ENCODE measurements at regions not wholly inside any gene's neighbourhood (a gene's known extent, or its start where the extent isn't known, plus 50 kb on each side); places are given as distances from the start of the nearest gene placed in this dataset.

DNA sequence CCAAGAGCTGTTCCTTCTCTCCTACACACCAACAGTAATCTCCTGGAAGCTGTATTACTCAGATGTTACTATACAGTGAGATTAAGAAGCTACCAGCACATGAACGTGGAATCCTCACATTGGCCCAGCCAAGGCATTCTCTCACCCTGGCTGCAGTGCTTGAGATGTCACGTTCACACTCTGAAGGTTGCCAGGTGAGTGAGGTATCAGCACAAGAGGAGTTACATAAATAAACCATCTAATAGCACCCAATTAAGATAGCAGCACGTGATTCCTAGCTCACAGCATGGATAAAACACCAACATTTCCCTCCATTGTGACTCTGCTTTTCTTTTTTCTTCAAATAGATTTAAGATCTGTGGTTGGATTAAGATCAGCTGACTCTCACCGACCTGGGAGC lies 182.8 kb downstream of the PLPP3 start:
- ATAC-seq = no peak
- H3K4me1 Mint-ChIP-seq = peaks cover 11% of the 10 kb centered on the region
- no peaks in the 10 kb centered on the region; the same call in 1 of the 2 replicates for H3K27me3 Mint-ChIP-seq (ENCODE audit: low read depth)
- H3K9me3 Mint-ChIP-seq = 0 out of 2 replicates have a peak, but pooled peaks cover 4% of the 10 kb centered on the region
- ChIA-PET POLR2A (no interaction called here), CTCF (interaction anchor here (0.7 kb wide), 1 partner anchor 528 kb away, joined by 3 read pairs; no protein-coding TSS in a partner anchor)
- no peaks in the 10 kb centered on the region for H3K36me3 Mint-ChIP-seq
- TF ChIP-seq ZNF671 (CRISPR knock-in tag; IDR thresholded peaks at IDR 0.05) = no peak
- TF ChIP-seq, protein P1, sequence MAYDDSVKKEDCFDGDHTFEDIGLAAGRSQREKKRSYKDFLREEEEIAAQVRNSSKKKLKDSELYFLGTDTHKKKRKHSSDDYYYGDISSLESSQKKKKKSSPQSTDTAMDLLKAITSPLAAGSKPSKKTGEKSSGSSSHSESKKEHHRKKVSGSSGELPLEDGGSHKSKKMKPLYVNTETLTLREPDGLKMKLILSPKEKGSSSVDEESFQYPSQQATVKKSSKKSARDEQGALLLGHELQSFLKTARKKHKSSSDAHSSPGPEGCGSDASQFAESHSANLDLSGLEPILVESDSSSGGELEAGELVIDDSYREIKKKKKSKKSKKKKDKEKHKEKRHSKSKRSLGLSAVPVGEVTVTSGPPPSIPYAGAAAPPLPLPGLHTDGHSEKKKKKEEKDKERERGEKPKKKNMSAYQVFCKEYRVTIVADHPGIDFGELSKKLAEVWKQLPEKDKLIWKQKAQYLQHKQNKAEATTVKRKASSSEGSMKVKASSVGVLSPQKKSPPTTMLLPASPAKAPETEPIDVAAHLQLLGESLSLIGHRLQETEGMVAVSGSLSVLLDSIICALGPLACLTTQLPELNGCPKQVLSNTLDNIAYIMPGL (CRISPR knock-in tag; IDR thresholded peaks at IDR 0.05) = no peak
- TF ChIP-seq ETV6 (CRISPR knock-in tag; IDR thresholded peaks at IDR 0.05) = no peak
- no peak for TF ChIP-seq ZNF121 (CRISPR knock-in tag; IDR thresholded peaks at IDR 0.05)
- no peak for TF ChIP-seq ATF1 (CRISPR knock-in tag; IDR thresholded peaks at IDR 0.05)
- TF ChIP-seq TCF7 (CRISPR knock-in tag; IDR thresholded peaks at IDR 0.05; ENCODE audit: low read depth) = no peak
- TF ChIP-seq FOXJ3 (CRISPR knock-in tag; IDR thresholded peaks at IDR 0.05; ENCODE audit: borderline replicate concordance) = no peak
- TF ChIP-seq, protein P2, sequence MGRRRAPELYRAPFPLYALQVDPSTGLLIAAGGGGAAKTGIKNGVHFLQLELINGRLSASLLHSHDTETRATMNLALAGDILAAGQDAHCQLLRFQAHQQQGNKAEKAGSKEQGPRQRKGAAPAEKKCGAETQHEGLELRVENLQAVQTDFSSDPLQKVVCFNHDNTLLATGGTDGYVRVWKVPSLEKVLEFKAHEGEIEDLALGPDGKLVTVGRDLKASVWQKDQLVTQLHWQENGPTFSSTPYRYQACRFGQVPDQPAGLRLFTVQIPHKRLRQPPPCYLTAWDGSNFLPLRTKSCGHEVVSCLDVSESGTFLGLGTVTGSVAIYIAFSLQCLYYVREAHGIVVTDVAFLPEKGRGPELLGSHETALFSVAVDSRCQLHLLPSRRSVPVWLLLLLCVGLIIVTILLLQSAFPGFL (CRISPR knock-in tag; IDR thresholded peaks at IDR 0.05; ENCODE audit: borderline replicate concordance) = no peak
- TF ChIP-seq GTF2I (CRISPR knock-in tag; conservative IDR thresholded peaks at IDR 0.05) = no peak
- no peak for TF ChIP-seq KAT7 (CRISPR knock-in tag; IDR thresholded peaks at IDR 0.05; ENCODE audit: borderline replicate concordance)
- TF ChIP-seq ZNF263 (CRISPR knock-in tag; IDR thresholded peaks at IDR 0.05; ENCODE audit: low read depth) = no peak
- H3K27ac Mint-ChIP-seq = no peak overlapping the region
- no peak overlapping the region for H3K4me3 Mint-ChIP-seq
- DNase-seq (ENCODE audit: low spot score) = no peak

DNA sequence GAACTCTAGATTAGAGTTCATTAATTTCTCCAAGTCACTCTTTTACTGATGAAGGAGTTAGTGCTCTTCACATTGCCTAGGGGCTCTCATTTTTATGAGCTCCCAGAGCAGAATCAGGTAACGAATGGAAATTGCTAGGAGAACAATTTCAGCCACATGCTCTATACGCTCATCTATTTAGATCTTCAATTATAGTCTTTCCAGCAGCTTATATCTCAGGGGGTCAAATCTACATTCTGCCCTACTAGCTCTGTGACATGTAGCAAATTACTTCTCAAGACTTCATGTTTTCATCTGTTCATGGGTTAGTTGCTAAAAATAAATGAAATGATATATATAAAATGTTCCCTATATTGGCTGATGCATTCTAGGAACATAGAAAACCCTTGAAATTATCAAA lies 183.6 kb downstream of the PLPP3 start:
- H3K36me3 Mint-ChIP-seq = no peaks in the 10 kb centered on the region
- POLR2A ChIA-PET = no interaction called here
- no peak for TF ChIP-seq FOXK1 (CRISPR knock-in tag; IDR thresholded peaks at IDR 0.05)
- no peak for TF ChIP-seq ZNF219 (CRISPR knock-in tag; IDR thresholded peaks at IDR 0.05; ENCODE audit: borderline replicate concordance)
- TF ChIP-seq GABPB1 (CRISPR knock-in tag; IDR thresholded peaks at IDR 0.05) = no peak
- no peak for TF ChIP-seq ZNF671 (CRISPR knock-in tag; IDR thresholded peaks at IDR 0.05)
- no peak for TF ChIP-seq ZNF263 (CRISPR knock-in tag; IDR thresholded peaks at IDR 0.05; ENCODE audit: low read depth)
- TF ChIP-seq ZNF138 (CRISPR knock-in tag; conservative IDR thresholded peaks at IDR 0.05) = no peak
- TF ChIP-seq TCF7 (CRISPR knock-in tag; IDR thresholded peaks at IDR 0.05; ENCODE audit: low read depth) = no peak
- no peak for TF ChIP-seq NFYB (CRISPR knock-in tag; conservative IDR thresholded peaks at IDR 0.05; ENCODE audit: low read depth)
- no peak for TF ChIP-seq HMGA2 (CRISPR knock-in tag; IDR thresholded peaks at IDR 0.05)
- TF ChIP-seq SP1 (CRISPR knock-in tag; conservative IDR thresholded peaks at IDR 0.05) = no peak
- TF ChIP-seq, protein P1 (CRISPR knock-in tag; IDR thresholded peaks at IDR 0.05) = no peak
- TF ChIP-seq, protein P3, sequence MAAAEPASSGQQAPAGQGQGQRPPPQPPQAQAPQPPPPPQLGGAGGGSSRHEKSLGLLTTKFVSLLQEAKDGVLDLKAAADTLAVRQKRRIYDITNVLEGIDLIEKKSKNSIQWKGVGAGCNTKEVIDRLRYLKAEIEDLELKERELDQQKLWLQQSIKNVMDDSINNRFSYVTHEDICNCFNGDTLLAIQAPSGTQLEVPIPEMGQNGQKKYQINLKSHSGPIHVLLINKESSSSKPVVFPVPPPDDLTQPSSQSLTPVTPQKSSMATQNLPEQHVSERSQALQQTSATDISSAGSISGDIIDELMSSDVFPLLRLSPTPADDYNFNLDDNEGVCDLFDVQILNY (CRISPR knock-in tag; IDR thresholded peaks at IDR 0.05) = no peak
- H3K4me3 Mint-ChIP-seq = no peak overlapping the region
- H3K27me3 Mint-ChIP-seq (ENCODE audit: low read depth) = no peaks in the 10 kb centered on the region; the same call in 1 of the 2 replicates
- 0 out of 2 replicates have a peak, but pooled peaks cover 4% of the 10 kb centered on the region for H3K9me3 Mint-ChIP-seq
- peaks cover 19% of the 10 kb centered on the region for H3K4me1 Mint-ChIP-seq
- H3K27ac Mint-ChIP-seq = no peak overlapping the region
- CTCF ChIA-PET = no interaction called here
- no peak for DNase-seq (ENCODE audit: low spot score)
- ATAC-seq = no peak
